Fibroblast of skin of abdomen (primary cell): ENCODE measurements at regions not wholly inside any gene's neighbourhood (a gene's known extent, or its start where the extent isn't known, plus 50 kb on each side); places are given as distances from the start of the nearest gene placed in this dataset.

ENCODE experiments used
- DNase-seq: peaks from one replicate; pipeline ENCODE4 v3.0.0-alpha.2; 2013

DNA sequence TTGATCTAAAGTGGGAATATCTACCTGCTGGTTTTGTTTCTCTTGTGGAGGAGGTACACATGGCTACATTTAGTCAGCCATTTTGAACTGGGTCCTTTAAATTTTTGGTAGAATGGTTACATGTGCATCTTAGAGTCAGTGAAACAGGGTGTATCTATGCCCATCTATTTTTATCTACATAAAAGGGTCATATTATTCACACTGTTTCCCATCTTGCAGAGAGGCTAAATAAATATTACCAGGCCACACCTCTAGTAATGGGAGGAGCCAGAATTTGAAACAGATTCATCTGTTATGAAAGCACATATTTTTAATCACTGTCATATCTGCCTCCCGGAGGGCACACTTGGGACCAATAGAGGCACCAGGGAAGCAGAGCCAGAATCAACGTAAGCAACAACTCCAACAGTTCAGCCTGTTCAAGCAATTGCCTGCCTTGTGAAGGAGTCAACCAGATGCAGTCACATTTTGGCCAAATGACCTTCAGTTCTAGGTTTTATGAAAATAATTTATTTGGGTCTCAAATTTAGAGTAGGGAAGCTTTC, 376.8 kb downstream of the TSN start:
- no peak for DNase-seq

DNA sequence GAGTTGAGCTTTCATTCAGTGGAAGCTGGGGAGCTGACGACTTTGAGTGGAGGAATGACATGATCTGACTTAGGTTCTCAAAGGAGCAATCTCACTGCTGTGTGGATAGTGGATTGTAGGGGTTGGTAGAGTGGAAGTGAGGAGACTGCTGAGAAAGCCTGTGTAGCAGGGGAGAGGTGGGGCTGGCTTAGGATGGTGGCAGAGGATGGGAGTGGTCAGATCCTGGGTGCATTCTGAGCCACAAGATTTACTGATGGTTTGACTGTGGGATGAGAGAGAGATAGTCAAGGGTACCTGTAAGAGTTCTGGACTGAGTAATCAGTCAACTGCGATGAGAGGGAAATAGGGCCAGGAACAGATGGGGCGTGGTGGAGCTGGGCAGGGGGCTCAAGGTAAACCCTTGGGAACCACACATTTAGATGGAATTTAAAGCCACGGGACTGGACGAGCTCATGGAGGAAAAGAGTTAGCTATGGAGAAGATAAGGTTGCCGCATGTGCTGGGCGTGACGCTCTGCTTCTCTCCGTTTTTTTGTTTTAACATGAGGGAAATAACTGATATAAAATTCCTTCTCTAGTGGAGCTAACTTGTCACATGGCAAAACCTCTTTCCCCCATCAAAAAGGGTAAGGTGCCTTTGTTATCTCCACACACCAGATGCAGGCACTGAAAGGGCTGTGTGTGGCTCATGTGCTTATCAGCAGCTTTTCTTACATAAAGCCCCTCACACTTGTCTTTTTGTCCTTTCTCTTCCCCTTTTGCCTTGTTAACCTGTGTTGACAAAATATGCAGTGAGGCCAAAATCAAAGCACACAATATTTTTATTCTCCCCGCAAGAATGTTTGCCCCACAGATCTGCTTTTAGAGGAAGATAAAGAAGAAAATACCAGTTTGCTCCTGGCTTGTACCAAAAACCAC, 379.8 kb downstream of the TSN start:
- no peak for DNase-seq

DNA sequence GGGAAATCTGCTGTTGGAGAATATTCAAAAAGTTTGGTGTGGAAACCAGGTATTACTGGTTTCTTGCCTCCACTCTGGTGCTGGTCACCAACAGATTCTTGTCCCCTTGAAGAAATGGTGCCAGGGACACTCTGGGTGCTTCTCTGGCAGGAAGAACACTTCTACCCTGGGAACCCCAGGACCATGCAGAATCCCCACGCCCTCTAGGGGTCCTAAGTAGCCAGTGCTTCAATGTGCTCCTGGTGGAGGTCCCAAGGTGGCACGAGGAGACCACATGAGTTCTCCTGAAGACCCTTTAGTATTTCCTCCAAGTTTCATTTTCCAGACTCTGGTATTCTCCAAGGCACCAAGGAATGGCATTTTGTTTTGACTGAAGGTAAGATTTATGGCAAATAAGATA, 380.6 kb downstream of the TSN start:
- DNase-seq: peak; percentile 9

DNA sequence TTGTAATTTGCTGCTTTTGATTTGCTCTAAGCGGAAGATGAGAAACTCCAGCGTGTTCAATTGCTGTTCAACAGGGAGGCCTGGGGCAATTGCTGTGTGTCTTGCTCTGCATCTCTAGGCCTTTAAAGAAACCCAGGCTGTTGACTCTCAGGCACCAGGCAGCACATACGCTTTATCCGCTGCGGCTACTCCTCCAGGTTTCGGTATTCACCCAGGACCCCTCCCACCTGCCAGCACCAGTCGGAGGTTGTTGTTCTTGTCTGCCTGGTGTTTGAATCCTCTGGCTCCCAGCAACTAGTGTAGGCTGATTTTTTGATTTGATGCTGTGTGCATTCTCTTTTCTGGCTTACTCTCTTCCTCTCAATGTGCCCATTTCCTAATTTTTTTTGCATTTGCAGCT, 383.1 kb downstream of the TSN start:
- DNase-seq: no peak

DNA sequence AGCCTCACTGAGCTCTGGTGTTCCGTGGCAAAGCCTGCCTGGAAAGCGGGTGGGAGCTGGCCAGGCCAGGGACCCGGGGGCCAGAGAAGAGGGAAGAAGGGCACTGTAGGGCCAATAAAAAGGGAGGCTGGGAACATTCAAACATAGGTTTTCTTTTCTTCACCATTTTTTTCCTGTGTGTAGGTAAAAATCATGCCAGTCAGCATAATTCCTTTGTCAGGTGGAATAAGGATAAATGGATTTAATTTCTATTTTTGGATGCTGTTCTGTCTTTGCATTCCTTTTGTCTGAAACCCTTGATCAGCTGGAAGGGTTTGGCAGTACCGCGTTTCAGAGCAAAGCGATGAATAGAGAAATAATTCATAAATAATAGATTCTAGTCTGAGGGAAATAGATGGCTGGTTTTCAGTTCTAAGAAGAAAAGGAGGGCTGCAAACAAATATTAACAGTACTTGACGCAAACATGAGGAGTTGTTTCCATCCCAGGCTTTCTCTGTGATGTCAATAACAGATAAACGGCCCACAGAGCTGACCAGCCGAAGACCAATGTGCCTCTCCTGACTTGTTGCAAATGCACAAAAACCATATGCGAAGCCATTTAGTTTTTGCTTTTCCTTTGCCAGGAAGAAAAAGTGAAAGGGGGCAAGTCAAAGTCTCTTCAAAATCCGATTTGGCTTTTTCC, 384.4 kb downstream of the TSN start:
- DNase-seq: no peak

DNA sequence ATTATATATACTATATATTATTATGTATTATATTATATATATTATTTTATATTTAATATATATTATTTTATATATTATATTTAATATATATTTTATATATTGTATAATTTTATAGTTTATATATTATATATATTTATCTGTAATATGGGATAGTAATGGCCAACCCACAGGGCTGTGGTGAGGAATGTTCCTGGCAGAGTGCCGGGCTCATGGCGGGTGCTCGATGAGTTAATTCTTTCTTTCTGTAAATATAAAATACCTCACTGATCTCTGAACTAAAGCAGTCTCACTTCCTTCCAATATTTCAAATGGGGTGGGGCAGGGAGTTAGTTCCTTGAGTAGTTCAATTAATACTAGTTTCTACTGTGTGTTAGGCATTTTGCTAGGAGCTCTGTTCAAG, 389.4 kb downstream of the TSN start:
- no peak for DNase-seq

DNA sequence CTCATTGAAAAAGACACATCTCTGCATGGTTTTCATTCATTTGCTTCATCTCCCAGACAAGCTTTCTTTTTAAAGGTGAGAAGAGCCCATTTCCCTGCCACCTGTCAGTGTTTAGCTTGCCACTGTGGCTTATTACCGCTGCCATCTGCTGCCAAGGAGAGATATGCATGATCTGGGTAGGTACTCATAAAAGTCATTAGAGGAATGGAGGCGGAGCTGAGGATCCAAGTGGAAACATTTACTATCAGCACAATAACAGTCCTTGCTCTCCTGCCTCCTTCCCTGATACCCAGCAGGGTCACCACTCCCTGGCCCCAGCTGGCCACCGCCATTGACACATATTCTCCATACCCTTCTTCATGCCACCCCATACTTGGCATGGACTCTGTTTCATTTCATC, 390.4 kb downstream of the TSN start:
- no peak for DNase-seq

DNA sequence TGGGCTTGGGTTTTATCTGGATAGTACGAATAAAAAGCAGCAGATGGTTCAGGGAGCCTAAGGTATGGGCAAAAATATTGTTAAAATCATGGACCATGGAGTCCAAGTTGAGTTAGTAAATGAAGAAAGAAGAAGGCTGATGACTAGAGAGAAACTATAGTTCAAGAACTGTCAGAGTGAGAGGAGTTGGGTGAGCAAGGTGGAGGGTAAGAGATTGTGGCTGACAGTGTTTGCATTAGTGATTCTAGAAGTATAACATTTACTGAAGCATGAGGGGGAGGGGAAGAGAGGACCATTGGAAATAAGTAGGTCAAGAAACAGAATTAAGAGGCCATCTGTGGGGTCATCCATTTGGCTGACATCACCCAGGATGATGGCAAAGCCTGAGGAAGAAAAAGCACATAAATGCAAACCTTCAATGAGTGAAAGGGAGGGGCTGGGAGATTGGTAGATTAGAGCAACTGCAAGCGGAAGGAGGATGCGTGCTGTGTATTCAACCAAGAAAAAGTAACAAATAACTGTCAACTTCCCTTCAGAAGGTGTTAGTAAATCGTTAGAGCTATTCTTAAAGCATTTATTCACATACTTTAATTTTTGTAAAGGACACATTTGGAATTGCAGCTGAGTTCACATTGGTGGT, 392.8 kb downstream of the TSN start:
- DNase-seq: no peak

DNA sequence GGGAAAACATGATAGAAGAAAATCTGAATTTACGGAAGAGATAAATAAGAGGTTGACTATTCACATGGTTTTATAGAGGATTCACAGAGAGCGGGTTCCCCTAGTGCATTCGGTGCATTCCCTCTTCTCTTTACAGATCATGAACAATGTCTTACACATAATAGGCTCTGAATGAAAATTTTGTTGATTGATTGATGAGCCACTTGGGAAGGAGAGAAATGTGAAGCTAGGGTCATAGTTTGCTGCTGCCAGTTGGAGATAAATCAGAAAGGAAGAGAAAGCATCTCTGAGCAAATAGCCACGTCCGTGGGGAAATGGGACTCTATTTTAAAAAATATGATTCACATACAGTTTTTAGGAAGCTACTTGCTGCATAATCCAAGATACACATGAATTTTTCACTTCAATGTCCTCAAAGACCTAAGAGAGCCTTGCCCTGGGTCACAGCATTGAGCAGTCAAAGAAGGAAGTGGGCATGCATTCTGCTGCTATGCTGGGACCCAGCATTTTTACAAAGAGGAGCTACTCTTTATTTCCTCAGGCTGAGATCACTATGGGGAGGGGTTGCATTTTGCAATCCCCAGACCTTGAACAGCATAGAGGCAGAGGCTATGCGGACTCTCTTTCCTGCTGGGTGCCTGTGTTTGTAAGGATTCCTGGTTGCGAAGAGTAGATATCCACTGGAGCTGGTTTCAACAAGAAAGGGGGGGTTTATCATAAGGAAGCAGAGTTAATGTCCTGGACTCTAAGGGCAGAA, 395.3 kb downstream of the TSN start:
- DNase-seq: no peak

DNA sequence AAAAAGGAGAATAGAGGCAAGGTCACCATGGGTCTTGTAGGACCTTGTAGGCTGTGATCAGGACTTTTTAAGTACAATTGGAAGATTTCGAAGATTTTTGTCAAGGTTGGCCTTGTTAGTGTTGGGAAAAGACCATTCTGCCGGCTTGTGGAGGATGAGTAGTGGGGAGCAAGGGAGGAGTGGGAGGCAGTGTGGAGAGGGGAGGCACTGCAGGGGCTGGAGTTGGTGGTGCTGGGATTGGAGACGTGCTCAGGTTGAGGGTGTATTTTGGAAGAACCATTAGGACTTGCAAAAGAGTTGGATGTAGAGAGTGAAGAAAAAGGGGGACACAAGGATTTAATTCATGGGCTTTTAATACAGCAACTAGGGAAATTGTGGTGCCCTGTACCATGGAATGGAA, 397.1 kb downstream of the TSN start:
- DNase-seq: no peak

DNA sequence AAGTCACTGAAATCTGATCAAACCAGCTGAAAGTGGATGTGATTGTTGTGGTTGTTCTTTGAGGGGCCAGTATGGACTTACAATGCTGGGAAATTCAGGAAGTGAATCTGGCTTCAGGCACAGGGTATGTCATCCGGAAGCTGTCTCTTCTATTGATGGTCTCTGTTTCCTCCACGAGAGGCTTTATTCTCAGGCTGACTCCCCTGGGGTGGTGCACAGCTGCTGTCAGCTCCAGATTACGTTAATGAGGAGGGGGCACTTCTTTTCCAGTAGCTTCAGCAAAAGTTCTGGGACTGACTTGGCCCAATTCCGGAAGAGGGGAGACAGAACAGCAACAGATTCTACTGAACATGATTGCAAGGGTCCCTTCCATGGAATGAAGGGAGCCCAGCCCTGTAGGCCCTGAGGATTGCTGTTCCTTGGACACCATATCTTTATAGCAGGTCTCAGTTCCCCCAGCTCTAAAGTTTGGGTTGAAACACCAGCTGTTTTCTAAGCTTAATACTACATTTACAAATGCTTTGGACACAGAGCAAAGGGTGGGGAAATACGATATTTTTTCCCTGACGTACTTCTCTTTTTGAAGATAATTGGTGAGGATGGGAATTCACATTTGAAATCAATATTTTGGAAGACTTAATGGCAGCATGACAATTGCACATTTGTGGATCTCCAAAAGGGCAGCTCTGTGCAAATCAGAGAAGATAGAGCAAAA, 400.9 kb downstream of the TSN start:
- DNase-seq: no peak

DNA sequence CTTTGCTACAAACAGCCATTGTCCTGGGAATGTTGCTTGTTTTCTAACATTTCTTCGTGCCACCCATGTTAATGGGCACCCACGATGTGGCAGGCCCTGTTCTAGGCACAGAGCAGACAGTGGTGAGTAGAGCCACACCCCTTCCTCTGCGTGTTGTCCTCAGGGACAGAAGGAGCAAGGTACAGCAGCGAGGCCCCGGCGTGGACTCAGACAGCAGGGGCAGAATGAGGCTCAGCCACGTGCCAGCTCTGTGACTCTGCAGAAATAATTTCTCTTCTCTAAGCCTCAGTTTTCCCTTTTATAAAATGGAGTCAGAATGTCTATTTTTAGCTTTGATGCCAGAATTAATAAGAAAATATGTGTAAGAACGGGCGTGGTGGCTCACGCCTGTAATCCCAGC, 401.7 kb downstream of the TSN start:
- no peak for DNase-seq

DNA sequence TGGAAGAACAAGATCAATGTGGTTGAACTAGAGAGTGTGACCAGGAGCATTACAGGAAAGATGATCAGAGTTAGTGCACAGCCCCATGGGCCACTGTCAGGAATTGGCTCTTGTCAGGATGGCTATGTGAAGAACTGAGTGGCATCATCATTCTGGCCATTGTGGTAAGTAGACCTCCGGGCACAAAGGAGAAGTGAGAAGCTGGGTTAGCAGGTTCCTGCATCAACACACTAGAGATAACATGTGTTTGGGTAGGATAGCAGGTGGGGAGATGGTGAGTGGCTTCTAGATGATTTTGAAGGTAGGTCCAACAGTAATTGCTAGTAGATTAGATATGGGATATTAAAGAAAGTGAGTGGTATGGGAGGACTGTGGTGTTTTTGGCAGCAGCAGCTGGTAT, 408.2 kb downstream of the TSN start:
- DNase-seq: no peak

DNA sequence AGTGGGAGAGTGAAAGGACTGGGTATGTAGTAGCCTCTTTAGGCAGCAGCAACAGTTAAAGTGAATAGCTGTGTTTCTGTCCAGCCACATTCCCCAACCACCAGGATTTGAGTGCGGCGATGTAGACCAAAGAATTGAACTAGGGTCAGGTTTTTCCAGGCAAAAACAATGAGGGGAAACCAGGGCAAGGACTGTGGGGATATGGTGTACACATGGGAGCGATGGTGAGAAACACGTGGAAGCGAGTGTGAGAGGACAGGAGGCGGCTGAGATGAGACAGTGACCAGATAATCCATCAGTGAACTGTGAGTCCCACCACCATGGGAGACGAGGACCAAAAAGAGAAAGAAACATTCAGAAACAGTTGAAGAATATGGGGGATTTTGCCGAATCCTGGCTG, 409.5 kb downstream of the TSN start:
- DNase-seq: no peak

DNA sequence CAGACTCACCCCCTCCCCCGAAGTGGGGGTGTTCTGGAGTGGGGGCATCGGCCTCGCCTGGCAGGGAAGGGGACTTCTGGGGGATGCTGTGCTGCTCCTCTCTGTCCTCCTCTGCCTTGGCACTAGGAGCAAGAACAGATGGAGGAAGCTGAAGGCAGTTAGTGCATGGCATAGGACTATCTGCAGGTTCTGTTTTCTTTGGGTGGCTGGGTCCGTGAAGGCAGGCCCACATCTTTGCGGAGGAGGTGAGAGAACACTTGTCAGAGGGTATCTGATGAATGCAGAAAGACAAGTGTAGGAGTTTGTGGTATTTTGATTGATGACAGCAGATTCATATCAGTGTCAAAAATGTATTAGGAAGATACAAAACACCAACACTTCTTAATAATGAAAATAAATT, 411.4 kb downstream of the TSN start:
- no peak for DNase-seq

DNA sequence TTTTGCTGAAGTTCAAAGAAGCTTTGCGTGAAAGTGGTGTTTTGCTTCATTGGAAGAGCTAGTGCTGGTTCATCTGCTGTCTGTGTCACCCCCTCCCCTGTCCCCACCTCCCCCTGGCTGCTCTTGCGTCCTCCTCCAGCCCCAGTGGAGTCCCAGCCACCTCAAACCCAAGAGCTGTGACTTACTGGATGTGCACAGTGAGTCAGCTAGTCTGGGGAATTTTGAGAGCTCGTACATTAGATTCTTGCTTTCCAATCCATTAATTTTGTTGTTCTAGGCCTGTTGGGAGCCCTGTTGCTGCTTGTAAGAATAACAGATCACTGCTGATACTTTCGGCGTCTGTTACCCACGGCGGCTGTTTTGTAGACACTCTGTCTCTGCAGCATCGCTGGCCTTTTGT, 412.1 kb downstream of the TSN start:
- no peak for DNase-seq

DNA sequence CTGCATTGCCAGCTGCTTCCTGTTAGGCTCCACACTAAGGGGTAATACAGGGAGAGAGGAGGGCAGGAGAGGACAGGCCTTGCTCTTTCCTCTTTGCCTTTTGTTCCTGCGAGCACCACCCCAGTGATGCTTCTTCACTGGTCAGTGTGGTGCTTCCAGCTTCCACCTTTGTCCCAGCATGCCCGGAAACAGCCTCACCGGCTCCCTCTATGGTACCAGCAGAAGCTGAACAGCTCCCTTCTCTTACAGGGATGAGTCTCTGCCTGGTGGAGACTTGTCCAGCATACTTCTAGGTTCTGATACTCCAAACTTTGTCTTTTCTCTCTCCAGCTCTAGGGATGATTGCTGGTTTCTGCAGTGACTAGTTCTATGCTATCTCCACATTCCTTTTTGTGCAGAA, 413.3 kb downstream of the TSN start:
- no peak for DNase-seq

DNA sequence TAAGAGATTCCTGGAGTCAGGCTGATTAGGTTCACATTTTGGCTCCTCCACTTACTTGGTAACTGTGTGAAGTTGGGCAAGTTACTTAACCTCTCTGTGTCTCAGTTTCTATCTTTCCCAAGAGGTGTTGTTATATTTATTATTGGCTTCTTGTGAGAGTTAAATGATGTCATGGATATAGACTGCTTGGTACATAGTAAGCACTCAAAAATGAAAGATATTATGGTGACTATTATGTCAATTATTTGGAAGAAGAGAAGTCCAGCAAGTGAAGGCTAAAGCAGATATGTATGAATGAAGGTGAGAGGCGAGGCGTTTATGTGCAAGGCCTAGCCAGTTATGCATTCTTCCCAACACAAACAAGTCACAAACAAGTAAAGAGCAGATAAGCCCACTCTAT, 417.4 kb downstream of the TSN start:
- no peak for DNase-seq

DNA sequence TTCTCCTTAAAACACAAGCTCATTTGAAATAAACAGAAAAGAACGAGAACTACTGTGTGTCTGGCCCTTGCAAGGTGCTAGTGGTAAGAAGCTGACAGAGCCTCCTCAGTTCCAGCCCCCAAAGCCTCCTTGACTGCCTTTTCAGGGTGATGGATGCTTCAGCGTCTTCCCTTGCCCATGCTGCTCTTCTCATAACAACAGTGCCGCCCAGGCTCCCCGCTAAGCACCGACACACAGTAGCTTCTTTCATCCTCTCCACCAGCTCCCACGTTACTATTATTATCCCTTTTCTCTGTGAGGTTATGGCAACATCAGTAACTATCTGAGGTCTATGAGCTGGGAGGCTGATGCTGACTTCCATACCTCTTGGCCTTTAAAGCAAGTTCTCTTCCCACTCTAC, 418.6 kb downstream of the TSN start:
- DNase-seq: no peak

DNA sequence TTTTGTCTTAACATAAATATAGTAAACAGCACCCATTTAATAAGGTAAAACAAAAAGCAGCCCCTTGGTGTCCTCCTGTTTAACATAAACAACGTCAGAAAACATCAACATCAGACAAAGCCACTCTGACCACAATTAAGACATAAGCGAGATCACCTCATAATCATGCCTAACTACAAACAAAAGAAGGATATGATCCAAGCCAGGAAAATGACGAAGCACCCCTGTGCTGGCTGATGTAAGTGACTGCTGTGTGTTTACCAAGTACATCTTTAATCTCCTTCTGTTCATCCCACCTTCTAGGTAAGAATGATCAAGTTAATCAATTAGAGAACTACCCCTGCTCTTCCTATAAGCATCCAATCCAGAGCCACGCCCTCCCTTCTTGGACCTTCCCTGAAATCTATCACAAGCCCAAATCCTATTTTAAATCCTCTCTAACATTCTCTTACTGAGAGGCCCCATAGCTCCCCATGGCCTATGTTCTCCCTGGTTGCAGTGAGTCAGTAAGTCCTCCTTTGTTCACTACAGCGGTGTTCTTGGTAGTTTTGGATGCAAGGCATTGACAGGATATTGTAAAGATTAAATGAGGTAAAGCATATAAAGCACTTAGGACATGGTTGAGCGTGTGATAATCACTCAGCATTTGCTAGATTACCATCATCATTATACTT, 424.2 kb downstream of the TSN start:
- no peak for DNase-seq

DNA sequence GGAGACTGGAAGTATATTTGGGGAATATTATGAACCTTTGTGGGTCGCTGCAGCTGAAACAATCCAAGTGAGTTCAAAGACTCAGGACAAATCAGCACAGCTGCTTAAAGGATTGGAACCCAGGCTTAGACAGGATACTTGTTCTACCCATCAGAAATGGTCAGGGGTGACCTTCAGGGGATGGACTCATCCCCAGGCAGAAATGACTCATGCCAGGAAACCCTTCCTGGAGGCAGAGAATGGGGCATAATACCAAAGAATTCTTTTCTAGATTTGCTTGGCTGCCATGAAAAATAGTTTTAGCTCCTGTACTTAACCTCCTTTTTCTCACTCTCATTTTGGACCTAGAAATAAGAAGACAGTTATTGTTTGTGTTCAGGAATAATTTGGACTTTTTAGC, 425.5 kb downstream of the TSN start:
- no peak for DNase-seq
